ENCODE measurements at regions not wholly inside any gene's neighbourhood (a gene's known extent, or its start where the extent isn't known, plus 50 kb on each side); places are given as distances from the start of the nearest gene placed in this dataset.
A peak's percentile ranks its signal among the peaks of the same experiment; 100 is the strongest.

GRCh38 chr18:43751835-43752234 lies 474.5 kb upstream of the SYT4 start:
- Histone ChIP-seq H3K27ac (no peak overlapping the region), H3K4me3 (no peak overlapping the region), H3K9me3 (peaks cover 0 to 40% (median 0%) of the 10 kb centered on the region in 3 donors), H3K36me3 (no peaks in the 10 kb centered on the region), H3K4me1 (no peaks in the 10 kb centered on the region), H3K27me3 (no peaks in the 10 kb centered on the region)
- no peak for ATAC-seq
- WGBS, 2 donors (ENCODE audit: low coverage in 1 of 2), result 97 to 100% methylated on average over 2 of the region's 2 CpGs
- TF ChIP-seq CTCF (IDR thresholded peaks at IDR 0.05) (no peak), EP300 (IDR thresholded peaks at IDR 0.05) (no peak), POLR2A (IDR thresholded peaks at IDR 0.05) (no peak), POLR2AphosphoS5 (IDR thresholded peaks at IDR 0.05) (no peak)

- H3K27ac ChIP-seq, result no peak overlapping the region
- H3K9me3 ChIP-seq, result peaks cover 0 to 17% (median 0%) of the 10 kb centered on the region in 3 donors
- no peak overlapping the region for H3K4me3 ChIP-seq
- ATAC-seq, result no peak
- H3K27me3 ChIP-seq, result no peaks in the 10 kb centered on the region
- H3K4me1 ChIP-seq, result no peaks in the 10 kb centered on the region
- TF ChIP-seq EP300 (IDR thresholded peaks at IDR 0.05) (no peak), POLR2A (IDR thresholded peaks at IDR 0.05) (no peak), POLR2AphosphoS5 (IDR thresholded peaks at IDR 0.05) (no peak), CTCF (IDR thresholded peaks at IDR 0.05) (no peak)
- H3K36me3 ChIP-seq, result no peaks in the 10 kb centered on the region
- 14 to 44% methylated on average over 1 of the region's 1 CpG for WGBS, 2 donors (ENCODE audit: low coverage in 1 of 2)
Measured at GRCh38 chr18:43757273-43757672, 480.0 kb upstream of the SYT4 start.

- no peak for ATAC-seq
- no peak for TF ChIP-seq CTCF (IDR thresholded peaks at IDR 0.05)
- TF ChIP-seq POLR2A (IDR thresholded peaks at IDR 0.05), result no peak
- no peak for TF ChIP-seq POLR2AphosphoS5 (IDR thresholded peaks at IDR 0.05)
- no peak for TF ChIP-seq EP300 (IDR thresholded peaks at IDR 0.05)
- Histone ChIP-seq H3K36me3 (no peaks in the 10 kb centered on the region), H3K27me3 (no peaks in the 10 kb centered on the region), H3K27ac (no peak overlapping the region), H3K4me3 (no peak overlapping the region), H3K4me1 (no peaks in the 10 kb centered on the region), H3K9me3 (peaks cover 0 to 2% (median 0%) of the 10 kb centered on the region in 3 donors)
Measured at GRCh38 chr18:43758734-43759133, 481.4 kb upstream of the SYT4 start.

- no peaks in the 10 kb centered on the region for H3K9me3 ChIP-seq
- H3K27me3 ChIP-seq, result no peaks in the 10 kb centered on the region
- TF ChIP-seq EP300 (IDR thresholded peaks at IDR 0.05), result no peak
- no peak for TF ChIP-seq POLR2A (IDR thresholded peaks at IDR 0.05)
- no peak overlapping the region for H3K4me3 ChIP-seq
- H3K4me1 ChIP-seq, result no peaks in the 10 kb centered on the region
- H3K27ac ChIP-seq, result no peak overlapping the region
- H3K36me3 ChIP-seq, result no peaks in the 10 kb centered on the region
- ATAC-seq, result no peak
Measured at GRCh38 chr18:43760010-43760409, 482.7 kb upstream of the SYT4 start.

GRCh38 chr18:43772907-43773306 lies 495.6 kb upstream of the SYT4 start:
- 13% methylated on average over 1 of the region's 1 CpG; no CpG with 5 or more reads in 1 of the 2 donors for WGBS, 2 donors (ENCODE audit: low coverage in 1 of 2)

More at GRCh38 chr18:43772907-43773306, 495.6 kb upstream of the SYT4 start:
- H3K27me3 ChIP-seq, result no peaks in the 10 kb centered on the region
- TF ChIP-seq POLR2AphosphoS5 (IDR thresholded peaks at IDR 0.05) (no peak), EP300 (IDR thresholded peaks at IDR 0.05) (no peak), POLR2A (IDR thresholded peaks at IDR 0.05) (no peak), CTCF (IDR thresholded peaks at IDR 0.05) (peak in 1 of 4 experiments; percentile 11)
- peak; percentile 28 for ATAC-seq
- H3K4me1 ChIP-seq, result peaks cover 0 to 23% (median 0%) of the 10 kb centered on the region in 3 donors
- no peaks in the 10 kb centered on the region for H3K9me3 ChIP-seq
- no peak overlapping the region for H3K27ac ChIP-seq
- H3K4me3 ChIP-seq, result no peak overlapping the region
- H3K36me3 ChIP-seq, result no peaks in the 10 kb centered on the region

Data from gastroesophageal sphincter (tissue), 4 donors.